Right lobe of liver (tissue), 4 donors: ENCODE measurements at regions not wholly inside any gene's neighbourhood (a gene's known extent, or its start where the extent isn't known, plus 50 kb on each side); places are given as distances from the start of the nearest gene placed in this dataset.

Experiments used
- CTCF ChIP-seq, 4 donors: fragments of 200-600 bp in 3 of 4; fragments of 450-650 bp in 1 of 4; IDR thresholded peaks; one replicate each; pipeline versions ENCODE4 v1.5.1 to v1.8.0; 2016 to 2022; ENCODE audit warnings: antibody characterized with exemption in 4 of 4, mild to moderate bottlenecking in 2 of 4
- POLR2A ChIP-seq: fragments of 450-650 bp; IDR thresholded peaks from one replicate; pipeline ENCODE4 v1.6.1; 2017; ENCODE audit warnings: antibody characterized with exemption, mild to moderate bottlenecking
- donor health status: DM: no; HTN: no; CAD: no.
- donor health status: DM: no; HTN: no; CAD: no.
- donor health status: DM: no; HTN: yes; CAD: no.

- TF ChIP-seq CTCF (IDR thresholded peaks at IDR 0.05) (no peak), POLR2A (no peak)
These were observed 488.2 kb upstream of the API5 start for GRCh38 chr11:42823546-42823945.
